Stimulated activated CD8-positive, alpha-beta memory T cell treated with anti-CD3 and anti-CD28 coated beads, Interleukin-7, amount 100 ng/mL, for 1 hour (primary cell): ENCODE measurements at regions not wholly inside any gene's neighbourhood (a gene's known extent, or its start where the extent isn't known, plus 50 kb on each side); places are given as distances from the start of the nearest gene placed in this dataset.
"Not testable (repeated sequence)": the region's sequence is repeated elsewhere in the genome, so short reads cannot be mapped to it uniquely, and the experiment has no call there.

ENCODE experiments used
- DNase-seq, 2 donors: peaks; one replicate each; pipeline ENCODE4 v3.0.0-alpha.2; 2020; ENCODE audit warnings: low read depth in 2 of 2

GRCh38 chr1:234866007-234866866, 256.3 kb upstream of the IRF2BP2 start:
- DNase-seq, result no peak

- DNase-seq, result no peak
Observed at GRCh38 chr1:234865171-234866006, 255.4 kb upstream of the IRF2BP2 start.

GRCh38 chr1:234864116-234864515, 254.1 kb upstream of the IRF2BP2 start:
- DNase-seq, result no peak

- no peak for DNase-seq
Observed at GRCh38 chr1:234863551-234863971, 253.6 kb upstream of the IRF2BP2 start.

- no peak for DNase-seq
Observed at GRCh38 chr1:234862944-234863515, 253.1 kb upstream of the IRF2BP2 start.

- no peak for DNase-seq
Observed at GRCh38 chr1:234862360-234862943, 252.5 kb upstream of the IRF2BP2 start.

- DNase-seq, result no peak
Observed at GRCh38 chr1:234861761-234862160, 251.8 kb upstream of the IRF2BP2 start.

GRCh38 chr1:234861024-234861620, 251.1 kb upstream of the IRF2BP2 start:
- DNase-seq, result no peak

GRCh38 chr1:234858722-234859121, 248.7 kb upstream of the IRF2BP2 start:
- DNase-seq, result no peak

GRCh38 chr1:234856845-234857245, 246.9 kb upstream of the IRF2BP2 start:
- DNase-seq, result no peak

- DNase-seq, result no peak
Observed at GRCh38 chr1:234855851-234856250, 245.9 kb upstream of the IRF2BP2 start.

- DNase-seq, result no peak
Observed at GRCh38 chr1:234854645-234855039, 244.7 kb upstream of the IRF2BP2 start.

- no peak for DNase-seq
Observed at GRCh38 chr1:234853906-234854644, 244.1 kb upstream of the IRF2BP2 start.

GRCh38 chr1:234852659-234853058, 242.7 kb upstream of the IRF2BP2 start:
- DNase-seq, result no peak

GRCh38 chr1:234851450-234852438, 241.8 kb upstream of the IRF2BP2 start:
- no peak for DNase-seq

GRCh38 chr1:234849832-234850231, 239.9 kb upstream of the IRF2BP2 start:
- no peak for DNase-seq

GRCh38 chr1:234848972-234849649, 239.1 kb upstream of the IRF2BP2 start:
- no peak for DNase-seq

GRCh38 chr1:234846813-234847212, 236.8 kb upstream of the IRF2BP2 start:
- DNase-seq, result not testable (repeated sequence)

- DNase-seq, result no peak
Observed at GRCh38 chr1:234845836-234846235, 235.9 kb upstream of the IRF2BP2 start.
